GM23338 (cell line): ENCODE measurements at regions not wholly inside any gene's neighbourhood (a gene's known extent, or its start where the extent isn't known, plus 50 kb on each side); places are given as distances from the start of the nearest gene placed in this dataset.

ENCODE experiments used
- CTCF ChIP-seq, 2 experiments: fragments of 200-600 bp in 1 of 2; sonication (generic) in 1 of 2; conservative IDR thresholded peaks; 2 replicates each; pipeline versions ENCODE4 v1.5.1 to v1.6.1; 2016 to 2017; ENCODE audit warnings: antibody characterized with exemption in 2 of 2, low read depth in 2 of 2, mild to moderate bottlenecking in 2 of 2, moderate library complexity in 1 of 2
- EZH2phosphoT487 ChIP-seq: fragments of 200-600 bp; sonication (generic); IDR thresholded peaks from one replicate; pipeline ENCODE4 v1.8.1; 2018; ENCODE audit warnings: antibody characterized with exemption; ENCODE audit not compliant: unreplicated experiment
- JUNB ChIP-seq: IDR thresholded peaks from one replicate; pipeline ENCODE4 v1.6.1; 2016; ENCODE audit warnings: antibody characterized with exemption; ENCODE audit not compliant: unreplicated experiment
- POLR2AphosphoS5 ChIP-seq: IDR thresholded peaks from 2 replicates; pipeline ENCODE4 v1.6.1; 2016; ENCODE audit warnings: antibody characterized with exemption, low read depth
- TF ChIP-seq, protein P1 (sequence below): IDR thresholded peaks from one replicate; pipeline ENCODE4 v1.6.1; 2018; ENCODE audit warnings: antibody characterized with exemption; ENCODE audit not compliant: unreplicated experiment

DNA sequence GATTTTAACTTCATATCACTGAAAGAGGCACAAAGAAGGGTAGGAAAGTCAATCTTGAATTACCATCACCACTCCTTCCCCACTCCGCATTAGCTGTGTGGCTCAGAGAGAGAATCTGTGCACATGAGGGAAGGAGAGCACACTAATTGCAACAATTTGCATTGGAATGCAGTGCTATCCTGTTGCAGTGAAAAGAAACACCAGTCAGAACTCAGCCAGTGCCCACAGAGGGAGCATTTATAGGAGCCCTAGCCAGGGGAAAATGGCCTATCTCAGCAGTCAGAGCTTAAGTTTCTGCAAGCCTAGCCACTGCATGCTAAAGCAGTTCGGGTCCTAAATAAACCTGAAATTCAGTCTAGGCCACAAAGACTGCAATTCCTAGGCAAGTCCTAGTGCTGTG lies 159.4 kb upstream of the AR start:
- TF ChIP-seq EZH2phosphoT487 (no peak), CTCF (conservative IDR thresholded peaks at IDR 0.05; ENCODE audit: low read depth in 2 of 2) (no peak), POLR2AphosphoS5 (no peak), JUNB (no peak)
- TF ChIP-seq, protein P1, sequence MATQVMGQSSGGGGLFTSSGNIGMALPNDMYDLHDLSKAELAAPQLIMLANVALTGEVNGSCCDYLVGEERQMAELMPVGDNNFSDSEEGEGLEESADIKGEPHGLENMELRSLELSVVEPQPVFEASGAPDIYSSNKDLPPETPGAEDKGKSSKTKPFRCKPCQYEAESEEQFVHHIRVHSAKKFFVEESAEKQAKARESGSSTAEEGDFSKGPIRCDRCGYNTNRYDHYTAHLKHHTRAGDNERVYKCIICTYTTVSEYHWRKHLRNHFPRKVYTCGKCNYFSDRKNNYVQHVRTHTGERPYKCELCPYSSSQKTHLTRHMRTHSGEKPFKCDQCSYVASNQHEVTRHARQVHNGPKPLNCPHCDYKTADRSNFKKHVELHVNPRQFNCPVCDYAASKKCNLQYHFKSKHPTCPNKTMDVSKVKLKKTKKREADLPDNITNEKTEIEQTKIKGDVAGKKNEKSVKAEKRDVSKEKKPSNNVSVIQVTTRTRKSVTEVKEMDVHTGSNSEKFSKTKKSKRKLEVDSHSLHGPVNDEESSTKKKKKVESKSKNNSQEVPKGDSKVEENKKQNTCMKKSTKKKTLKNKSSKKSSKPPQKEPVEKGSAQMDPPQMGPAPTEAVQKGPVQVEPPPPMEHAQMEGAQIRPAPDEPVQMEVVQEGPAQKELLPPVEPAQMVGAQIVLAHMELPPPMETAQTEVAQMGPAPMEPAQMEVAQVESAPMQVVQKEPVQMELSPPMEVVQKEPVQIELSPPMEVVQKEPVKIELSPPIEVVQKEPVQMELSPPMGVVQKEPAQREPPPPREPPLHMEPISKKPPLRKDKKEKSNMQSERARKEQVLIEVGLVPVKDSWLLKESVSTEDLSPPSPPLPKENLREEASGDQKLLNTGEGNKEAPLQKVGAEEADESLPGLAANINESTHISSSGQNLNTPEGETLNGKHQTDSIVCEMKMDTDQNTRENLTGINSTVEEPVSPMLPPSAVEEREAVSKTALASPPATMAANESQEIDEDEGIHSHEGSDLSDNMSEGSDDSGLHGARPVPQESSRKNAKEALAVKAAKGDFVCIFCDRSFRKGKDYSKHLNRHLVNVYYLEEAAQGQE, result no peak
